OCI-M1 (cell line): ENCODE measurements at regions not wholly inside any gene's neighbourhood (a gene's known extent, or its start where the extent isn't known, plus 50 kb on each side); places are given as distances from the start of the nearest gene placed in this dataset.

Experiments used
- DNase-seq: peaks from one replicate; lab custom pipeline; 2025; lab: John Stamatoyannopoulos, UW

- DNase-seq: no peak
Measured at GRCh38 chr15:61742591-61742990, 317.7 kb downstream of the VPS13C start.

GRCh38 chr15:61736790-61737189 is 323.5 kb downstream of the VPS13C start:
- peak; percentile 38 for DNase-seq

GRCh38 chr15:61731099-61731498 is 329.1 kb downstream of the VPS13C start:
- DNase-seq: no peak

- DNase-seq: no peak
Measured at GRCh38 chr15:61729646-61730045, 330.6 kb downstream of the VPS13C start.

GRCh38 chr15:61726166-61726565 is 334.1 kb downstream of the VPS13C start:
- DNase-seq: no peak

GRCh38 chr15:61725251-61725650 is 335.0 kb downstream of the VPS13C start:
- no peak for DNase-seq

- no peak for DNase-seq
Measured at GRCh38 chr15:61724251-61724939, 335.9 kb downstream of the VPS13C start.

GRCh38 chr15:61721418-61721817 is 338.8 kb downstream of the VPS13C start:
- DNase-seq: no peak

GRCh38 chr15:61720197-61720704 is 340.0 kb downstream of the VPS13C start:
- no peak for DNase-seq

GRCh38 chr15:61715082-61715481 is 345.2 kb downstream of the VPS13C start:
- peak; percentile 79 for DNase-seq

- peak; percentile 42 for DNase-seq
Measured at GRCh38 chr15:61712129-61712759, 348.0 kb downstream of the VPS13C start.

GRCh38 chr15:61702224-61703020 is 357.8 kb downstream of the VPS13C start:
- peak; percentile 42 for DNase-seq

GRCh38 chr15:61701455-61701854 is 358.8 kb downstream of the VPS13C start:
- no peak for DNase-seq

GRCh38 chr15:61700803-61701202 is 359.4 kb downstream of the VPS13C start:
- no peak for DNase-seq

- peak; percentile 59 for DNase-seq
Measured at GRCh38 chr15:61697796-61698195, 362.5 kb downstream of the VPS13C start.

GRCh38 chr15:61689067-61689466 is 371.2 kb downstream of the VPS13C start:
- DNase-seq: no peak

GRCh38 chr15:61687651-61688050 is 372.6 kb downstream of the VPS13C start:
- no peak for DNase-seq

GRCh38 chr15:61687124-61687523 is 373.1 kb downstream of the VPS13C start:
- no peak for DNase-seq

- DNase-seq: no peak
Measured at GRCh38 chr15:61685971-61686370, 374.3 kb downstream of the VPS13C start.

- no peak for DNase-seq
Measured at GRCh38 chr15:61685534-61685933, 374.7 kb downstream of the VPS13C start.

GRCh38 chr15:61684749-61685467 is 375.3 kb downstream of the VPS13C start:
- peak; percentile 39 for DNase-seq
